Gastrocnemius medialis (tissue), 4 donors: ENCODE measurements at regions not wholly inside any gene's neighbourhood (a gene's known extent, or its start where the extent isn't known, plus 50 kb on each side); places are given as distances from the start of the nearest gene placed in this dataset.

Experiments
- ATAC-seq, 2 donors: fragments of 150-250 bp; one replicate each; pipeline ENCODE4 v1.9.1; 2016
- DNase-seq, 2 donors: peaks; one replicate each; pipeline ENCODE4 v3.0.0-alpha.2; 2019
- H3K27ac ChIP-seq, 4 donors: fragments of 200-600 bp; sonication (generic); 1 replicate in 1 of 4; 2 replicates in 3 of 4; pipeline ENCODE4 v1.5.1; 2016 to 2018; ENCODE audit warnings: mild to moderate bottlenecking in 2 of 4, moderate library complexity in 1 of 4
- H3K27me3 ChIP-seq, 3 donors: fragments of 200-600 bp; sonication (generic) in 2 of 3; 1 replicate in 1 of 3; 2 replicates in 2 of 3; pipeline versions ENCODE4 v1.5.1 to v1.6.0; 2016 to 2019; ENCODE audit warnings: mild to moderate bottlenecking in 1 of 3, moderate library complexity in 1 of 3
- H3K36me3 ChIP-seq, 2 donors: fragments of 200-600 bp; sonication (generic) in 1 of 2; one replicate each; pipeline ENCODE4 v1.5.1; 2017 to 2018
- H3K4me1 ChIP-seq, 2 donors: fragments of 200-600 bp; sonication (generic) in 1 of 2; one replicate each; pipeline ENCODE4 v1.5.1; 2016 to 2017; ENCODE audit warnings: mild to moderate bottlenecking in 2 of 2
- H3K4me3 ChIP-seq, 4 donors: fragments of 200-600 bp; sonication (generic) in 3 of 4; 1 replicate in 1 of 4; 2 replicates in 3 of 4; pipeline ENCODE4 v1.5.1; 2016 to 2019; ENCODE audit warnings: mild to moderate bottlenecking in 2 of 4
- H3K9me3 ChIP-seq, 3 donors: fragments of 200-600 bp; sonication (generic) in 2 of 3; 1 replicate in 1 of 3; 2 replicates in 2 of 3; pipeline ENCODE4 v1.5.1; 2016 to 2019
- POLR2A ChIP-seq, 2 donors: fragments of 450-650 bp; IDR thresholded peaks; one replicate each; pipeline ENCODE4 v1.6.1; 2017; ENCODE audit warnings: antibody characterized with exemption in 2 of 2, mild to moderate bottlenecking in 2 of 2, moderate library complexity in 2 of 2
- in situ Hi-C, 4 donors: fragments of 200-750 bp; cut with MboI; loops; one replicate each; pipeline versions ENCODE4 v1.15.0 to v1.8.0; 2017; ENCODE audit warnings: low sequenced_read_pairs in 4 of 4
- intact Hi-C: fragments of 100-400 bp; cut with DNase I; formaldehyde crosslinking; loops from one replicate; pipeline ENCODE4 v1.15.1; 2023; ENCODE audit warnings: low total_unique reads
- TF ChIP-seq, protein P1 (sequence below), 5 experiments: fragments of 450-650 bp in 3 of 5; fragments of 200-600 bp in 2 of 5; sonication (generic) in 2 of 5; IDR thresholded peaks in 4 of 5; conservative IDR thresholded peaks in 1 of 5; 1 replicate in 4 of 5; 2 replicates in 1 of 5; pipeline ENCODE4 v1.5.1; 2016 to 2019; ENCODE audit warnings: antibody characterized with exemption in 5 of 5, mild to moderate bottlenecking in 3 of 5, moderate library complexity in 3 of 5

GRCh38 chr3:144107923-144108322, 136.3 kb downstream of the DIPK2A start:
- TF ChIP-seq POLR2A (IDR thresholded peaks at IDR 0.05): no peak
- TF ChIP-seq, protein P1, sequence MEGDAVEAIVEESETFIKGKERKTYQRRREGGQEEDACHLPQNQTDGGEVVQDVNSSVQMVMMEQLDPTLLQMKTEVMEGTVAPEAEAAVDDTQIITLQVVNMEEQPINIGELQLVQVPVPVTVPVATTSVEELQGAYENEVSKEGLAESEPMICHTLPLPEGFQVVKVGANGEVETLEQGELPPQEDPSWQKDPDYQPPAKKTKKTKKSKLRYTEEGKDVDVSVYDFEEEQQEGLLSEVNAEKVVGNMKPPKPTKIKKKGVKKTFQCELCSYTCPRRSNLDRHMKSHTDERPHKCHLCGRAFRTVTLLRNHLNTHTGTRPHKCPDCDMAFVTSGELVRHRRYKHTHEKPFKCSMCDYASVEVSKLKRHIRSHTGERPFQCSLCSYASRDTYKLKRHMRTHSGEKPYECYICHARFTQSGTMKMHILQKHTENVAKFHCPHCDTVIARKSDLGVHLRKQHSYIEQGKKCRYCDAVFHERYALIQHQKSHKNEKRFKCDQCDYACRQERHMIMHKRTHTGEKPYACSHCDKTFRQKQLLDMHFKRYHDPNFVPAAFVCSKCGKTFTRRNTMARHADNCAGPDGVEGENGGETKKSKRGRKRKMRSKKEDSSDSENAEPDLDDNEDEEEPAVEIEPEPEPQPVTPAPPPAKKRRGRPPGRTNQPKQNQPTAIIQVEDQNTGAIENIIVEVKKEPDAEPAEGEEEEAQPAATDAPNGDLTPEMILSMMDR (IDR thresholded peaks at IDR 0.05 in 4 of 5, conservative IDR thresholded peaks at IDR 0.05 in 1 of 5): no peak
- intact Hi-C loops (no loop called here), in situ Hi-C loops (no loop called here)
- Histone ChIP-seq H3K36me3 (no peaks in the 10 kb centered on the region), H3K27ac (no peak overlapping the region), H3K4me3 (no peak overlapping the region), H3K27me3 (no peaks in the 10 kb centered on the region), H3K9me3 (no peaks in the 10 kb centered on the region), H3K4me1 (peaks cover 0 to 6% of the 10 kb centered on the region in 2 donors)
- DNase-seq (no peak), ATAC-seq (no peak)

- H3K36me3 ChIP-seq: no peaks in the 10 kb centered on the region
- no peak overlapping the region for H3K4me3 ChIP-seq
- H3K27ac ChIP-seq: no peak overlapping the region
- no peak for TF ChIP-seq POLR2A (IDR thresholded peaks at IDR 0.05)
- TF ChIP-seq, protein P1 (IDR thresholded peaks at IDR 0.05 in 4 of 5, conservative IDR thresholded peaks at IDR 0.05 in 1 of 5): no peak
- ATAC-seq: no peak
- H3K27me3 ChIP-seq: no peaks in the 10 kb centered on the region
- in situ Hi-C loops: no loop called here
- H3K9me3 ChIP-seq: no peaks in the 10 kb centered on the region
- H3K4me1 ChIP-seq: peaks cover 0 to 6% of the 10 kb centered on the region in 2 donors
- DNase-seq: no peak
- intact Hi-C loops: no loop called here
Measured at GRCh38 chr3:144109944-144110343, 138.3 kb downstream of the DIPK2A start.

DNA sequence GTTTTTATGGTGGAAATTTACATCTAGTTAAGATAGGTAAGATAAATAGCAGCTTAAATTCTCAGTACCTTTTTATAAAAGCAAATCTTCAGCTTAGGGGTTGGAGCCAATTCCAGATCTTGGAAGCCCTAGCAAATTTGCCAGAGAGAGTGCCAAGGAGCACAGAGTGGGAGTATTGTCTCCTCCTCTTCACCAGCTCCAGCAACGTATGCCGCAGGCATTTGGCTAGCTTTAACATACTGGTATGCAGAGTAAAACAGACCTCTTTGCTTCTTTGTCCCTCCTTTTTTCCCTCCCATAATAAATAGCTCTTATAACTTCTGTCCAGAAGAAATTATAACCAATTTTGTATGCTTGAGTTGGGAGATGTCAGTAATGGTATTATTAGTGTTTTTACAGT, 140.4 kb downstream of the DIPK2A start:
- ATAC-seq: no peak
- no peaks in the 10 kb centered on the region for H3K36me3 ChIP-seq
- intact Hi-C loops: no loop called here
- DNase-seq: no peak
- H3K9me3 ChIP-seq: no peaks in the 10 kb centered on the region
- in situ Hi-C loops: no loop called here
- no peak for TF ChIP-seq POLR2A (IDR thresholded peaks at IDR 0.05)
- TF ChIP-seq, protein P1 (IDR thresholded peaks at IDR 0.05 in 4 of 5, conservative IDR thresholded peaks at IDR 0.05 in 1 of 5): no peak
- no peak overlapping the region for H3K4me3 ChIP-seq
- H3K4me1 ChIP-seq: peaks cover 0 to 6% of the 10 kb centered on the region in 2 donors
- no peaks in the 10 kb centered on the region for H3K27me3 ChIP-seq
- no peak overlapping the region for H3K27ac ChIP-seq

- peaks cover 0 to 6% of the 10 kb centered on the region in 2 donors for H3K4me1 ChIP-seq
- no peaks in the 10 kb centered on the region for H3K9me3 ChIP-seq
- intact Hi-C loops: no loop called here
- ATAC-seq: no peak
- in situ Hi-C loops: no loop called here
- DNase-seq: no peak
- no peak for TF ChIP-seq POLR2A (IDR thresholded peaks at IDR 0.05)
- TF ChIP-seq, protein P1 (IDR thresholded peaks at IDR 0.05 in 4 of 5, conservative IDR thresholded peaks at IDR 0.05 in 1 of 5): no peak
- no peaks in the 10 kb centered on the region for H3K27me3 ChIP-seq
- no peak overlapping the region for H3K27ac ChIP-seq
- no peaks in the 10 kb centered on the region for H3K36me3 ChIP-seq
- no peak overlapping the region for H3K4me3 ChIP-seq
Measured at GRCh38 chr3:144112437-144112836, 140.8 kb downstream of the DIPK2A start.

DNA sequence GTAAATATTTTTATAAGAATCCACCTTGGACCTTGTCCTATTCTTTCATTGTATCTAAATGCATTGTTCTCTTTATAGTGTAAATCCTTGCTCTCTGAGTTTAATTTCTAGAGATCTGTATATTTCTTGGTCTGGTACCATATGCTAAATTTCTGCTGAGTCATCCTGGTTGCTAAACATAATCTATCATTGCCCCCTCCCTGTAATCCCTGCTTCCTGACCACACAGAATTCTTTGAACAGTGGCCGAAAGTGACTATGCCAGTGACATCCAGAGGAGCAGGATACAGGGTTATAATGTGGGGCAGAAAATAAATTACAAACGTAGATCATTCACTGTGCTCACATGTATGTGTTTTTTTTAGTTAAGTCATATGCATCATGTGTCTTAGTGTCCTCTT, 143.1 kb downstream of the DIPK2A start:
- TF ChIP-seq, protein P1 (IDR thresholded peaks at IDR 0.05 in 4 of 5, conservative IDR thresholded peaks at IDR 0.05 in 1 of 5): no peak
- TF ChIP-seq POLR2A (IDR thresholded peaks at IDR 0.05): no peak
- intact Hi-C loops: no loop called here
- H3K27me3 ChIP-seq: no peaks in the 10 kb centered on the region
- H3K27ac ChIP-seq: no peak overlapping the region
- H3K36me3 ChIP-seq: no peaks in the 10 kb centered on the region
- H3K4me3 ChIP-seq: no peak overlapping the region
- no peaks in the 10 kb centered on the region for H3K9me3 ChIP-seq
- DNase-seq: no peak
- H3K4me1 ChIP-seq: no peaks in the 10 kb centered on the region
- ATAC-seq: no peak
- in situ Hi-C loops: no loop called here
